ENCODE measurements at regions not wholly inside any gene's neighbourhood (a gene's known extent, or its start where the extent isn't known, plus 50 kb on each side); places are given as distances from the start of the nearest gene placed in this dataset.

DNA sequence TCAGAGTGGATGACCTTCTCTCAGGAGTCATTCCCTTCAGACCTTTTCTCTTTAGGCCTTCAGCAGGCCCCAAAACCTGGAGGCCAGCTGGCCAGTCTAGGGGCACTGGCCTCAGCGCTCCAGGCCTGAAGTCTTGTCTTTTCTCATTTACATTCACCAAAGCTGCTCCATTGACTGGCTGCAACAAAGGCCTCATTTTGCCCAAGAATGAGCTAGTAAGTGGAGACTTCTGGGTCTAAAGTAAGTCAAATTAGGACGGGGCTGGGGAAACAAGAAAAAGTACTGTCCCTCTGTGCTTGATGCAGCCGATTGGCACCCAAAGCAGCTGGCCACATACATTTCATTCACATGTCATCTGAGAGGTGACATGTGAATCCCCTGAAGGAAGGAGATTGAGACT, 83.8 kb upstream of the RIOK3 start:
- WGBS (ENCODE audit: extremely low coverage, insufficient read length, low lambda C conversion rate) = no CpG with 5 or more reads among the region's 3 CpGs
- Mint-ChIP-seq H3K4me1 (peaks cover 24 to 33% of the 10 kb centered on the region in 2 experiments), H3K36me3 (ENCODE audit: insufficient read depth in 1 of 3, low read depth in 3 of 3) (peaks cover 0 to 3% (median 3%) of the 10 kb centered on the region in 3 experiments; a peak in 3 of 7 replicates), H3K9me3 (no peaks in the 10 kb centered on the region), H3K27me3 (ENCODE audit: low read depth) (no peaks in the 10 kb centered on the region), H3K4me3 (no peak overlapping the region), H3K27ac (peak overlapping the region; percentile 31 to 88 (median 44); a peak in 4 of 7 replicates)
- no peak overlapping the region for H3T11ph ChIP-seq (ENCODE audit: low read length)
- no peak overlapping the region for H3K23ac ChIP-seq (ENCODE audit: insufficient read length, low read depth, low read length)
- H3K4me2 ChIP-seq (ENCODE audit: insufficient read depth, insufficient read length, low read length) = no peak overlapping the region
- H4K91ac ChIP-seq (ENCODE audit: insufficient read length, low read depth, low read length) = no peak overlapping the region
- H4K20me1 ChIP-seq (ENCODE audit: control insufficient read depth, insufficient read depth, insufficient read length) = no peaks in the 10 kb centered on the region
- no peak overlapping the region for H3K27ac ChIP-seq (ENCODE audit: insufficient read length, low read depth, low read length)
- H3K79me2 ChIP-seq (ENCODE audit: insufficient read depth, low read length) = no peaks in the 10 kb centered on the region
- H3K9me3 ChIP-seq (ENCODE audit: control insufficient read depth, low read depth, low read length) = no peaks in the 10 kb centered on the region
- H2BK20ac ChIP-seq (ENCODE audit: low read depth, low read length, poor library complexity, severe bottlenecking) = no peak overlapping the region
- no peaks in the 10 kb centered on the region; the same call in 1 of the 2 replicates for H3K4me1 ChIP-seq (ENCODE audit: insufficient read depth, low read length)
- DNase-seq = no peak
- H2BK15ac ChIP-seq (ENCODE audit: low read depth, low read length) = no peak overlapping the region
- H3K9ac ChIP-seq (ENCODE audit: extremely low read depth, insufficient read length, low read length) = no peak overlapping the region
- no peaks in the 10 kb centered on the region for H3K23me2 ChIP-seq (ENCODE audit: insufficient read length, low read depth, low read length, poor library complexity, severe bottlenecking)
- no peaks in the 10 kb centered on the region for H3K27me3 ChIP-seq (ENCODE audit: insufficient read depth, low read length)
- no peak overlapping the region for H3K14ac ChIP-seq (ENCODE audit: insufficient read depth, low read length)
- no peak overlapping the region for H3K4ac ChIP-seq (ENCODE audit: low read depth, low read length)
- H4K8ac ChIP-seq (replicated peaks; ENCODE audit: insufficient read length, low read depth, low read length) = no peak overlapping the region
- no peak overlapping the region for H2AFZ ChIP-seq (ENCODE audit: low read length)
- H4K5ac ChIP-seq (ENCODE audit: insufficient read length, low read depth, low read length) = no peak overlapping the region
- H3K56ac ChIP-seq (ENCODE audit: insufficient read length, low read depth, low read length) = no peak overlapping the region
- no peak overlapping the region for H3K18ac ChIP-seq (ENCODE audit: insufficient read length, low read depth, low read length)
- no peaks in the 10 kb centered on the region for H3K79me1 ChIP-seq (ENCODE audit: insufficient read depth, low read depth, low read length, poor library complexity, severe bottlenecking)
- H2BK5ac ChIP-seq (ENCODE audit: insufficient read length, low read length) = no peak overlapping the region
- TF ChIP-seq CTCF (conservative IDR thresholded peaks at IDR 0.05) = no peak
- no peak overlapping the region for H2BK120ac ChIP-seq (ENCODE audit: low read depth, low read length, poor library complexity, severe bottlenecking)
- no peak overlapping the region for H2AK5ac ChIP-seq (ENCODE audit: insufficient read length, low read length)
- no peak overlapping the region for H2BK12ac ChIP-seq (ENCODE audit: insufficient read length, low read depth, low read length)
